HEK293 (cell line): ENCODE measurements at regions not wholly inside any gene's neighbourhood (a gene's known extent, or its start where the extent isn't known, plus 50 kb on each side); places are given as distances from the start of the nearest gene placed in this dataset.

Experiments used
- BCL11A ChIP-seq: fragments of 450-650 bp; formaldehyde crosslinking; IDR thresholded peaks from 2 replicates; pipeline ENCODE4 v1.5.1; 2016; ENCODE audit warnings: low read depth, missing biosample characterization, missing genetic modification characterization
- YY1 ChIP-seq: fragments of 450-650 bp; formaldehyde crosslinking; IDR thresholded peaks from 2 replicates; pipeline ENCODE4 v1.5.1; 2018; ENCODE audit warnings: missing biosample characterization, missing genetic modification characterization
- ZBTB21 ChIP-seq: fragments of 450-650 bp; formaldehyde crosslinking; IDR thresholded peaks from 2 replicates; pipeline ENCODE4 v1.5.1; 2017; ENCODE audit warnings: missing biosample characterization, missing genetic modification characterization
- ZNF112 ChIP-seq: fragments of 450-650 bp; formaldehyde crosslinking; IDR thresholded peaks from 2 replicates; pipeline ENCODE4 v1.5.0; 2017; ENCODE audit warnings: missing biosample characterization, missing genetic modification characterization
- ZNF302 ChIP-seq: fragments of 450-650 bp; formaldehyde crosslinking; IDR thresholded peaks from 2 replicates; pipeline ENCODE4 v1.5.1; 2016; ENCODE audit warnings: missing biosample characterization, missing genetic modification characterization, low read depth
- ZNF324 ChIP-seq: fragments of 450-650 bp; formaldehyde crosslinking; IDR thresholded peaks from 2 replicates; pipeline ENCODE4 v1.5.1; 2016; ENCODE audit warnings: missing biosample characterization, missing genetic modification characterization
- ZNF350 ChIP-seq: fragments of 450-650 bp; formaldehyde crosslinking; IDR thresholded peaks from 2 replicates; pipeline ENCODE4 v1.5.0; 2017; ENCODE audit warnings: missing biosample characterization, mild to moderate bottlenecking, missing genetic modification characterization
- ZNF777 ChIP-seq: fragments of 450-650 bp; formaldehyde crosslinking; IDR thresholded peaks from 2 replicates; pipeline ENCODE4 v1.5.1; 2017; ENCODE audit warnings: missing biosample characterization, missing genetic modification characterization, borderline replicate concordance
- ZSCAN30 ChIP-seq: fragments of 450-650 bp; IDR thresholded peaks from 2 replicates; pipeline ENCODE4 v1.5.1; 2018; ENCODE audit warnings: missing biosample characterization, mild to moderate bottlenecking, missing genetic modification characterization, moderate library complexity
- TF ChIP-seq, protein P1 (sequence below): fragments of 450-650 bp; formaldehyde crosslinking; IDR thresholded peaks from 2 replicates; pipeline ENCODE4 v1.5.1; 2016; ENCODE audit warnings: missing biosample characterization, missing genetic modification characterization
- TF ChIP-seq, protein P2 (sequence below): fragments of 450-650 bp; formaldehyde crosslinking; IDR thresholded peaks from 2 replicates; pipeline ENCODE4 v1.5.1; 2017; ENCODE audit warnings: missing biosample characterization, missing genetic modification characterization
- TF ChIP-seq, protein P3 (sequence below): sonication (generic); formaldehyde crosslinking; IDR thresholded peaks from 2 replicates; pipeline ENCODE4 v1.8.1; 2022; ENCODE audit warnings: mild to moderate bottlenecking, moderate library complexity, missing genetic modification reagents
- TF ChIP-seq, protein P4 (sequence below): fragments of 450-650 bp; formaldehyde crosslinking; IDR thresholded peaks from 2 replicates; pipeline ENCODE4 v1.5.1; 2017; ENCODE audit warnings: missing biosample characterization, missing genetic modification characterization

DNA sequence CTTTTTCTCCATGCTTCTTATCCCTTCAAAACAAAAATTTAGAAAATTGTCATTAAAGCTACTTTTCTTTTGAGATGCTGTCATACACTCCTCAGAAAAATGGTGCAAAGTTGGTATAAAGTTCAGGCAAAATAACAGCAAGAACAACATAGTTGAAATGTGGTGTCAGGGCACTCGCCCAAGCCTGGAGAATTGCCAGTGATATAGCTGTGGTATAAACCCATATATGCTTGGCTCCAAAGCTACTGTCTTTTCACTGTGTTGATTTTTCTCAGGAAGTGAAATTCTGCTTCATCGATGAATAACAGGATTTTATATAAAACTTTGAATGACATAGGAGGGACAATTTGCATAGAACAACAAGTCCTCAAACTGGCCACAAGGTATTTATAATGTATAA, 2532.9 kb downstream of the PCDH9 start:
- TF ChIP-seq YY1 (no peak), BCL11A (no peak), ZNF302 (tag by site-specific recombination) (no peak), ZNF777 (tag by site-specific recombination) (no peak), ZNF324 (no peak), ZNF350 (no peak), ZNF112 (tag by site-specific recombination) (no peak), ZSCAN30 (no peak), ZBTB21 (no peak)
- TF ChIP-seq, protein P1, sequence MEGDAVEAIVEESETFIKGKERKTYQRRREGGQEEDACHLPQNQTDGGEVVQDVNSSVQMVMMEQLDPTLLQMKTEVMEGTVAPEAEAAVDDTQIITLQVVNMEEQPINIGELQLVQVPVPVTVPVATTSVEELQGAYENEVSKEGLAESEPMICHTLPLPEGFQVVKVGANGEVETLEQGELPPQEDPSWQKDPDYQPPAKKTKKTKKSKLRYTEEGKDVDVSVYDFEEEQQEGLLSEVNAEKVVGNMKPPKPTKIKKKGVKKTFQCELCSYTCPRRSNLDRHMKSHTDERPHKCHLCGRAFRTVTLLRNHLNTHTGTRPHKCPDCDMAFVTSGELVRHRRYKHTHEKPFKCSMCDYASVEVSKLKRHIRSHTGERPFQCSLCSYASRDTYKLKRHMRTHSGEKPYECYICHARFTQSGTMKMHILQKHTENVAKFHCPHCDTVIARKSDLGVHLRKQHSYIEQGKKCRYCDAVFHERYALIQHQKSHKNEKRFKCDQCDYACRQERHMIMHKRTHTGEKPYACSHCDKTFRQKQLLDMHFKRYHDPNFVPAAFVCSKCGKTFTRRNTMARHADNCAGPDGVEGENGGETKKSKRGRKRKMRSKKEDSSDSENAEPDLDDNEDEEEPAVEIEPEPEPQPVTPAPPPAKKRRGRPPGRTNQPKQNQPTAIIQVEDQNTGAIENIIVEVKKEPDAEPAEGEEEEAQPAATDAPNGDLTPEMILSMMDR (tag by site-specific recombination): no peak
- TF ChIP-seq, protein P2, sequence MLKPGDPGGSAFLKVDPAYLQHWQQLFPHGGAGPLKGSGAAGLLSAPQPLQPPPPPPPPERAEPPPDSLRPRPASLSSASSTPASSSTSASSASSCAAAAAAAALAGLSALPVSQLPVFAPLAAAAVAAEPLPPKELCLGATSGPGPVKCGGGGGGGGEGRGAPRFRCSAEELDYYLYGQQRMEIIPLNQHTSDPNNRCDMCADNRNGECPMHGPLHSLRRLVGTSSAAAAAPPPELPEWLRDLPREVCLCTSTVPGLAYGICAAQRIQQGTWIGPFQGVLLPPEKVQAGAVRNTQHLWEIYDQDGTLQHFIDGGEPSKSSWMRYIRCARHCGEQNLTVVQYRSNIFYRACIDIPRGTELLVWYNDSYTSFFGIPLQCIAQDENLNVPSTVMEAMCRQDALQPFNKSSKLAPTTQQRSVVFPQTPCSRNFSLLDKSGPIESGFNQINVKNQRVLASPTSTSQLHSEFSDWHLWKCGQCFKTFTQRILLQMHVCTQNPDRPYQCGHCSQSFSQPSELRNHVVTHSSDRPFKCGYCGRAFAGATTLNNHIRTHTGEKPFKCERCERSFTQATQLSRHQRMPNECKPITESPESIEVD (tag by site-specific recombination): no peak
- TF ChIP-seq, protein P3, sequence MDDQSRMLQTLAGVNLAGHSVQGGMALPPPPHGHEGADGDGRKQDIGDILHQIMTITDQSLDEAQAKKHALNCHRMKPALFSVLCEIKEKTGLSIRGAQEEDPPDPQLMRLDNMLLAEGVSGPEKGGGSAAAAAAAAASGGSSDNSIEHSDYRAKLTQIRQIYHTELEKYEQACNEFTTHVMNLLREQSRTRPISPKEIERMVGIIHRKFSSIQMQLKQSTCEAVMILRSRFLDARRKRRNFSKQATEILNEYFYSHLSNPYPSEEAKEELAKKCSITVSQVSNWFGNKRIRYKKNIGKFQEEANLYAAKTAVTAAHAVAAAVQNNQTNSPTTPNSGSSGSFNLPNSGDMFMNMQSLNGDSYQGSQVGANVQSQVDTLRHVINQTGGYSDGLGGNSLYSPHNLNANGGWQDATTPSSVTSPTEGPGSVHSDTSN: no peak
- TF ChIP-seq, protein P4, sequence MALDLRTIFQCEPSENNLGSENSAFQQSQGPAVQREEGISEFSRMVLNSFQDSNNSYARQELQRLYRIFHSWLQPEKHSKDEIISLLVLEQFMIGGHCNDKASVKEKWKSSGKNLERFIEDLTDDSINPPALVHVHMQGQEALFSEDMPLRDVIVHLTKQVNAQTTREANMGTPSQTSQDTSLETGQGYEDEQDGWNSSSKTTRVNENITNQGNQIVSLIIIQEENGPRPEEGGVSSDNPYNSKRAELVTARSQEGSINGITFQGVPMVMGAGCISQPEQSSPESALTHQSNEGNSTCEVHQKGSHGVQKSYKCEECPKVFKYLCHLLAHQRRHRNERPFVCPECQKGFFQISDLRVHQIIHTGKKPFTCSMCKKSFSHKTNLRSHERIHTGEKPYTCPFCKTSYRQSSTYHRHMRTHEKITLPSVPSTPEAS (tag by site-specific recombination): no peak
